GM12891 (cell line): ENCODE measurements at regions not wholly inside any gene's neighbourhood (a gene's known extent, or its start where the extent isn't known, plus 50 kb on each side); places are given as distances from the start of the nearest gene placed in this dataset.

ENCODE experiments used
- DNase-seq: peaks from one replicate; pipeline ENCODE4 v3.0.0; 2011; ENCODE audit warnings: low spot score; ENCODE audit not compliant: insufficient read length
- FAIRE-seq: peaks from 2 replicates; lab custom pipeline; 2011; peaks lifted over from hg19 to GRCh38; lab: Jason Lieb, UNC
- PAX5 ChIP-seq: IDR thresholded peaks from 2 replicates; pipeline ENCODE4 v1.6.1; 2011; ENCODE audit warnings: low read length, moderate library complexity, mild to moderate bottlenecking; ENCODE audit not compliant: insufficient read depth, severe bottlenecking
- POLR2A ChIP-seq: IDR thresholded peaks from 2 replicates; pipeline ENCODE4 v1.6.1; 2011; ENCODE audit warnings: low read depth, low read length, control low read depth
- POLR2AphosphoS5 ChIP-seq: IDR thresholded peaks from 2 replicates; pipeline ENCODE4 v1.6.1; 2011; ENCODE audit warnings: low read depth, low read length, control low read depth
- POU2F2 ChIP-seq: IDR thresholded peaks from 2 replicates; pipeline ENCODE4 v1.6.1; 2011; ENCODE audit warnings: low read depth, mild to moderate bottlenecking, control low read depth, low read length, moderate library complexity
- SPI1 ChIP-seq: IDR thresholded peaks from 2 replicates; pipeline ENCODE4 v1.6.1; 2011; ENCODE audit warnings: low read depth, low read length, control low read depth
- TAF1 ChIP-seq: IDR thresholded peaks from 2 replicates; pipeline ENCODE4 v1.6.1; 2011; ENCODE audit warnings: low read depth, low read length, control low read depth

- FAIRE-seq (no peak), DNase-seq (no peak)
- TF ChIP-seq SPI1 (no peak), PAX5 (no peak), POU2F2 (no peak), POLR2AphosphoS5 (no peak), TAF1 (no peak), POLR2A (no peak)
Measured at GRCh38 chr4:95638920-95639501, 90.2 kb upstream of the UNC5C start.

GRCh38 chr4:95637043-95637600 is 88.3 kb upstream of the UNC5C start:
- TF ChIP-seq POLR2AphosphoS5 (no peak), PAX5 (no peak), SPI1 (no peak), POU2F2 (no peak), TAF1 (no peak), POLR2A (no peak)
- DNase-seq (no peak), FAIRE-seq (no peak)

GRCh38 chr4:95636061-95636460 is 87.3 kb upstream of the UNC5C start:
- FAIRE-seq (no peak), DNase-seq (no peak)
- TF ChIP-seq TAF1 = no peak

- no peak for FAIRE-seq
- DNase-seq = no peak
- TF ChIP-seq TAF1 (no peak), SPI1 (no peak), POU2F2 (no peak), POLR2AphosphoS5 (no peak), PAX5 (no peak), POLR2A (no peak)
Measured at GRCh38 chr4:95627709-95628108, 78.9 kb upstream of the UNC5C start.

GRCh38 chr4:95627024-95627605 is 78.3 kb upstream of the UNC5C start:
- DNase-seq (no peak), FAIRE-seq (no peak)
- TF ChIP-seq PAX5 = no peak
- TF ChIP-seq SPI1 = no peak
- TF ChIP-seq POU2F2 = no peak
- TF ChIP-seq TAF1 = no peak
- no peak for TF ChIP-seq POLR2AphosphoS5
- TF ChIP-seq POLR2A = no peak

GRCh38 chr4:95625020-95625419 is 76.2 kb upstream of the UNC5C start:
- FAIRE-seq = no peak
- no peak for TF ChIP-seq POU2F2
- no peak for TF ChIP-seq POLR2AphosphoS5
- TF ChIP-seq SPI1 = no peak
- no peak for TF ChIP-seq POLR2A
- TF ChIP-seq PAX5 = no peak
- TF ChIP-seq TAF1 = no peak
- DNase-seq = no peak

GRCh38 chr4:95619525-95620443 is 71.0 kb upstream of the UNC5C start:
- DNase-seq = no peak
- TF ChIP-seq POLR2AphosphoS5 (no peak), PAX5 (no peak), POLR2A (no peak), SPI1 (no peak), POU2F2 (no peak), TAF1 (no peak)
- no peak for FAIRE-seq

- TF ChIP-seq POLR2A = no peak
- no peak for TF ChIP-seq POLR2AphosphoS5
- TF ChIP-seq TAF1 = no peak
- no peak for TF ChIP-seq SPI1
- no peak for TF ChIP-seq POU2F2
- no peak for TF ChIP-seq PAX5
- FAIRE-seq (no peak), DNase-seq (no peak)
Measured at GRCh38 chr4:95614684-95615205, 66.0 kb upstream of the UNC5C start.
